GM21528 (cell line): ENCODE measurements at regions not wholly inside any gene's neighbourhood (a gene's known extent, or its start where the extent isn't known, plus 50 kb on each side); places are given as distances from the start of the nearest gene placed in this dataset.
"Not testable (repeated sequence)": the region's sequence is repeated elsewhere in the genome, so short reads cannot be mapped to it uniquely, and the experiment has no call there.

Source experiments
- ATAC-seq: cut with Tn5 transposase; IDR thresholded peaks from one replicate; pipeline ENCODE4 v1.9.1; 2021; ENCODE audit warnings: mild to moderate bottlenecking, moderate library complexity; ENCODE audit not compliant: unreplicated experiment, low FRiP score

- no peak for ATAC-seq
Measured at GRCh38 chr12:126434412-126434985, 1369.3 kb downstream of the AACS start.

- ATAC-seq, result no peak
Measured at GRCh38 chr12:126436041-126436440, 1370.8 kb downstream of the AACS start.

- ATAC-seq, result no peak
Measured at GRCh38 chr12:126437934-126438333, 1372.7 kb downstream of the AACS start.

- ATAC-seq, result no peak
Measured at GRCh38 chr12:126443977-126444376, 1378.7 kb downstream of the AACS start.

- ATAC-seq, result no peak
Measured at GRCh38 chr12:126447346-126447745, 1382.1 kb downstream of the AACS start.

GRCh38 chr12:126451809-126452208, 1386.6 kb downstream of the AACS start:
- no peak for ATAC-seq

GRCh38 chr12:126452686-126453085, 1387.5 kb downstream of the AACS start:
- ATAC-seq, result not testable (repeated sequence)

- no peak for ATAC-seq
Measured at GRCh38 chr12:126454581-126454980, 1389.3 kb downstream of the AACS start.

- ATAC-seq, result no peak
Measured at GRCh38 chr12:126457776-126458175, 1392.5 kb downstream of the AACS start.

- no peak for ATAC-seq
Measured at GRCh38 chr12:126464153-126464552, 1398.9 kb downstream of the AACS start.

- ATAC-seq, result no peak
Measured at GRCh38 chr12:126469211-126469610, 1404.0 kb downstream of the AACS start.

- no peak for ATAC-seq
Measured at GRCh38 chr12:126474703-126475102, 1409.5 kb downstream of the AACS start.

GRCh38 chr12:126480451-126480850, 1415.2 kb downstream of the AACS start:
- no peak for ATAC-seq

GRCh38 chr12:126481688-126482087, 1416.5 kb downstream of the AACS start:
- ATAC-seq, result no peak

- no peak for ATAC-seq
Measured at GRCh38 chr12:126482238-126482889, 1417.1 kb downstream of the AACS start.

- ATAC-seq, result no peak
Measured at GRCh38 chr12:126483145-126484068, 1418.2 kb downstream of the AACS start.

GRCh38 chr12:126487431-126487980, 1422.3 kb downstream of the AACS start:
- ATAC-seq, result no peak

- ATAC-seq, result no peak
Measured at GRCh38 chr12:126488806-126489205, 1423.6 kb downstream of the AACS start.

GRCh38 chr12:126492181-126492580, 1426.9 kb downstream of the AACS start:
- no peak for ATAC-seq

- ATAC-seq, result no peak
Measured at GRCh38 chr12:126493366-126494108, 1428.3 kb downstream of the AACS start.
